Liver (tissue), 8 donors: ENCODE measurements at regions not wholly inside any gene's neighbourhood (a gene's known extent, or its start where the extent isn't known, plus 50 kb on each side); places are given as distances from the start of the nearest gene placed in this dataset.

ENCODE experiments used
- DNase-seq: peaks from one replicate; pipeline ENCODE4 v3.0.0-alpha.2; 2017; ENCODE audit warnings: low spot score
- H3K27ac ChIP-seq, 2 donors: one replicate each; pipeline ENCODE4 v1.7.0; 2013; ENCODE audit warnings: inconsistent platforms in 2 of 2, low read length in 2 of 2, control low read depth in 1 of 2, low read depth in 1 of 2, mild to moderate bottlenecking in 1 of 2
- H3K27me3 ChIP-seq, 4 donors: one replicate each; pipeline versions ENCODE4 v1.6.1 to v1.7.0; 2013; ENCODE audit warnings: low read length in 3 of 4, inconsistent platforms in 1 of 4, mild to moderate bottlenecking in 1 of 4, moderate library complexity in 1 of 4; ENCODE audit not compliant: control insufficient read depth in 4 of 4, insufficient read depth in 4 of 4
- H3K36me3 ChIP-seq, 4 donors: one replicate each; pipeline versions ENCODE4 v1.6.1 to v1.7.0; 2013; ENCODE audit warnings: low read length in 3 of 4, mild to moderate bottlenecking in 3 of 4, low read depth in 1 of 4, moderate library complexity in 1 of 4; ENCODE audit not compliant: control insufficient read depth in 4 of 4, insufficient read depth in 3 of 4
- H3K4me1 ChIP-seq, 4 donors: one replicate each; pipeline versions ENCODE4 v1.6.1 to v1.7.0; 2013; ENCODE audit warnings: low read length in 3 of 4, mild to moderate bottlenecking in 3 of 4, moderate library complexity in 1 of 4; ENCODE audit not compliant: control insufficient read depth in 4 of 4, insufficient read depth in 4 of 4
- H3K4me3 ChIP-seq, 3 donors: one replicate each; pipeline versions ENCODE4 v1.6.1 to v1.7.0; 2013; ENCODE audit warnings: low read length in 3 of 3, control low read depth in 1 of 3, low read depth in 1 of 3, mild to moderate bottlenecking in 1 of 3
- H3K9ac ChIP-seq, 2 donors: one replicate each; pipeline ENCODE4 v1.7.0; 2013; ENCODE audit warnings: low read length in 2 of 2, mild to moderate bottlenecking in 2 of 2, moderate library complexity in 2 of 2, control low read depth in 1 of 2, low read depth in 1 of 2
- H3K9me3 ChIP-seq, 4 donors: one replicate each; pipeline versions ENCODE4 v1.6.1 to v1.7.0; 2013; ENCODE audit warnings: low read length in 3 of 4; ENCODE audit not compliant: control insufficient read depth in 4 of 4
- EGR1 ChIP-seq, 2 donors: IDR thresholded peaks; 2 replicates each; pipeline ENCODE4 v1.6.1; 2016 to 2018; ENCODE audit warnings: antibody characterized with exemption in 2 of 2, low read depth in 2 of 2
- FOXA1 ChIP-seq: IDR thresholded peaks from 2 replicates; pipeline ENCODE4 v1.6.1; 2016; ENCODE audit warnings: antibody characterized with exemption
- FOXA2 ChIP-seq: IDR thresholded peaks from 2 replicates; pipeline ENCODE4 v1.6.1; 2016; ENCODE audit warnings: antibody characterized with exemption
- GABPA ChIP-seq, 2 donors: IDR thresholded peaks in 1 of 2; conservative IDR thresholded peaks in 1 of 2; 2 replicates each; pipeline ENCODE4 v1.6.1; 2016; ENCODE audit warnings: antibody characterized with exemption in 2 of 2, mild to moderate bottlenecking in 1 of 2, moderate library complexity in 1 of 2
- HNF4A ChIP-seq, 2 donors: conservative IDR thresholded peaks; 2 replicates each; pipeline ENCODE4 v1.6.1; 2016; ENCODE audit warnings: antibody characterized with exemption in 2 of 2, mild to moderate bottlenecking in 2 of 2
- HNF4G ChIP-seq: IDR thresholded peaks from 2 replicates; pipeline ENCODE4 v1.6.1; 2016; ENCODE audit warnings: antibody characterized with exemption
- JUND ChIP-seq, 2 donors: IDR thresholded peaks; 2 replicates each; pipeline ENCODE4 v1.6.1; 2016; ENCODE audit warnings: antibody characterized with exemption in 2 of 2
- NR2F2 ChIP-seq: IDR thresholded peaks from 2 replicates; pipeline ENCODE4 v1.6.1; 2016; ENCODE audit warnings: antibody characterized with exemption
- RAD21 ChIP-seq, 2 donors: IDR thresholded peaks; 2 replicates each; pipeline ENCODE4 v1.6.1; 2016; ENCODE audit warnings: antibody characterized with exemption in 2 of 2, mild to moderate bottlenecking in 2 of 2
- RXRA ChIP-seq, 2 donors: IDR thresholded peaks; 2 replicates each; pipeline ENCODE4 v1.6.1; 2017 to 2018; ENCODE audit warnings: antibody characterized with exemption in 2 of 2, mild to moderate bottlenecking in 1 of 2
- SP1 ChIP-seq: IDR thresholded peaks from 2 replicates; pipeline ENCODE4 v1.6.1; 2018; ENCODE audit warnings: antibody characterized with exemption, mild to moderate bottlenecking
- TAF1 ChIP-seq: conservative IDR thresholded peaks from 2 replicates; pipeline ENCODE4 v1.6.1; 2016; ENCODE audit warnings: antibody characterized with exemption, mild to moderate bottlenecking
- YY1 ChIP-seq: IDR thresholded peaks from 2 replicates; pipeline ENCODE4 v1.6.1; 2016; ENCODE audit warnings: antibody characterized with exemption, mild to moderate bottlenecking
- WGBS: extraction: QIAGEN DNeasy Blood & Tissue Kit; methylation state at CpG from one replicate; pipeline ENCODE4 v1.1.7; 2013; 5-methylcytosine and 5-hydroxymethylcytosine counted together
- TF ChIP-seq, protein P1 (sequence below): IDR thresholded peaks from 2 replicates; pipeline ENCODE4 v1.6.1; 2016; ENCODE audit warnings: antibody characterized with exemption
- TF ChIP-seq, protein P2 (sequence below): fragments of 150-350 bp; IDR thresholded peaks from 2 replicates; pipeline ENCODE4 v1.5.1; 2017; ENCODE audit warnings: improper control_type of control experiment, low read depth, low read length; ENCODE audit not compliant: missing input control
- TF ChIP-seq, protein P3 (sequence below): IDR thresholded peaks from 2 replicates; pipeline ENCODE4 v1.6.1; 2016; ENCODE audit warnings: antibody characterized with exemption, mild to moderate bottlenecking
- TF ChIP-seq, protein P4 (sequence below): IDR thresholded peaks from 2 replicates; pipeline ENCODE4 v1.6.1; 2016; ENCODE audit warnings: antibody characterized with exemption
- TF ChIP-seq, protein P5 (sequence below): IDR thresholded peaks from 2 replicates; pipeline ENCODE4 v1.6.1; 2016; ENCODE audit warnings: antibody characterized with exemption
- donor health status: healthy.
- donor health status: healthy.
- donor health status: healthy.
- donor health status: healthy.
- donor health status: healthy.

DNA sequence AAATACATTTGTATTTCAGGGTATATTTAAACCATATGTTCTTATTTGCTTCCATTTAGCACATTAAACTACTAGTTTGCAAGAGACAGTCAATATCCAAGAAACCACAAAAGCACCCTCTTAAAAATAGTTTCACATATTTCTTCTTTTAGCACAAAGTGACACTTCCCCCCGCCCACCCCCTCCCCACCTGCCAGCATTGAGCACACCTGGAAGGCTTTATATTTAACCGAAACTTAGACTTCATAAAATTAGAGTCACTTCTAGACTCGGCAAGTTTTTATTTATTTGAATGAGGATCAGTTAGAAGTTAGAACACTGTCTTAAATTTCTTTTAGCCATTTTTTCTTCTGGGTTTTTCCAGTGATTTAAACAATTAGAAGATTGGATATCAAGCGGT is 355.9 kb upstream of the FIGN start (continued):
- TF ChIP-seq SP1 = no peak

DNA sequence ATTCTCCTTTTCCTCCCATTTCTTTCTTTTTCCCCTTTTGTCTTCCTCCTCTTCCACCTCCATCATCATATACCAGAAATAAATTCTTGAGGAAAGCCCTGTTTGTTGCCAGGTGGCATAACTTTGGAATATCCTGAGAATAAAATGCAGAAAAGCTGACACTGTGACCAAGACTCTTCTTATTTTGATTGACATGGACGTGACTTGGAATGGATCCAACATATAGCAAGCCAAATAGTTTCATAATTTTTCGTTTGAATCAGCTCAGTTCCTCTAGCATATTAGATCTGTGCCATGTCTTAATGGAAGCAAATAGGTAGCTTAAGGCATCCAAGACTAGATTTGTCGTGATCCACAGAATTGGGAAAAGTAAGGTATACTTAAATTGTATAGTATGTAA is 354.7 kb upstream of the FIGN start:
- DNase-seq = no peak
- peaks cover 0 to 3% (median 0%) of the 10 kb centered on the region in 4 donors for H3K9me3 ChIP-seq
- no peaks in the 10 kb centered on the region for H3K36me3 ChIP-seq
- H3K4me1 ChIP-seq = no peaks in the 10 kb centered on the region
- WGBS = 50% methylated on average over 3 of the region's 3 CpGs
- TF ChIP-seq, protein P1, sequence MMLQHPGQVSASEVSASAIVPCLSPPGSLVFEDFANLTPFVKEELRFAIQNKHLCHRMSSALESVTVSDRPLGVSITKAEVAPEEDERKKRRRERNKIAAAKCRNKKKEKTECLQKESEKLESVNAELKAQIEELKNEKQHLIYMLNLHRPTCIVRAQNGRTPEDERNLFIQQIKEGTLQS = no peak
- TF ChIP-seq RXRA (IDR thresholded peaks at IDR 0.05) (no peak), GABPA (IDR thresholded peaks at IDR 0.05 in 1 of 2, conservative IDR thresholded peaks at IDR 0.05 in 1 of 2) (no peak), HNF4G (no peak), NR2F2 (no peak), RAD21 (IDR thresholded peaks at IDR 0.05) (no peak), HNF4A (conservative IDR thresholded peaks at IDR 0.05) (no peak), TAF1 (no peak), YY1 (no peak), SP1 (no peak), JUND (IDR thresholded peaks at IDR 0.05) (no peak), FOXA2 (no peak)
- TF ChIP-seq, protein P2, sequence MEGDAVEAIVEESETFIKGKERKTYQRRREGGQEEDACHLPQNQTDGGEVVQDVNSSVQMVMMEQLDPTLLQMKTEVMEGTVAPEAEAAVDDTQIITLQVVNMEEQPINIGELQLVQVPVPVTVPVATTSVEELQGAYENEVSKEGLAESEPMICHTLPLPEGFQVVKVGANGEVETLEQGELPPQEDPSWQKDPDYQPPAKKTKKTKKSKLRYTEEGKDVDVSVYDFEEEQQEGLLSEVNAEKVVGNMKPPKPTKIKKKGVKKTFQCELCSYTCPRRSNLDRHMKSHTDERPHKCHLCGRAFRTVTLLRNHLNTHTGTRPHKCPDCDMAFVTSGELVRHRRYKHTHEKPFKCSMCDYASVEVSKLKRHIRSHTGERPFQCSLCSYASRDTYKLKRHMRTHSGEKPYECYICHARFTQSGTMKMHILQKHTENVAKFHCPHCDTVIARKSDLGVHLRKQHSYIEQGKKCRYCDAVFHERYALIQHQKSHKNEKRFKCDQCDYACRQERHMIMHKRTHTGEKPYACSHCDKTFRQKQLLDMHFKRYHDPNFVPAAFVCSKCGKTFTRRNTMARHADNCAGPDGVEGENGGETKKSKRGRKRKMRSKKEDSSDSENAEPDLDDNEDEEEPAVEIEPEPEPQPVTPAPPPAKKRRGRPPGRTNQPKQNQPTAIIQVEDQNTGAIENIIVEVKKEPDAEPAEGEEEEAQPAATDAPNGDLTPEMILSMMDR = no peak
- TF ChIP-seq, protein P3, sequence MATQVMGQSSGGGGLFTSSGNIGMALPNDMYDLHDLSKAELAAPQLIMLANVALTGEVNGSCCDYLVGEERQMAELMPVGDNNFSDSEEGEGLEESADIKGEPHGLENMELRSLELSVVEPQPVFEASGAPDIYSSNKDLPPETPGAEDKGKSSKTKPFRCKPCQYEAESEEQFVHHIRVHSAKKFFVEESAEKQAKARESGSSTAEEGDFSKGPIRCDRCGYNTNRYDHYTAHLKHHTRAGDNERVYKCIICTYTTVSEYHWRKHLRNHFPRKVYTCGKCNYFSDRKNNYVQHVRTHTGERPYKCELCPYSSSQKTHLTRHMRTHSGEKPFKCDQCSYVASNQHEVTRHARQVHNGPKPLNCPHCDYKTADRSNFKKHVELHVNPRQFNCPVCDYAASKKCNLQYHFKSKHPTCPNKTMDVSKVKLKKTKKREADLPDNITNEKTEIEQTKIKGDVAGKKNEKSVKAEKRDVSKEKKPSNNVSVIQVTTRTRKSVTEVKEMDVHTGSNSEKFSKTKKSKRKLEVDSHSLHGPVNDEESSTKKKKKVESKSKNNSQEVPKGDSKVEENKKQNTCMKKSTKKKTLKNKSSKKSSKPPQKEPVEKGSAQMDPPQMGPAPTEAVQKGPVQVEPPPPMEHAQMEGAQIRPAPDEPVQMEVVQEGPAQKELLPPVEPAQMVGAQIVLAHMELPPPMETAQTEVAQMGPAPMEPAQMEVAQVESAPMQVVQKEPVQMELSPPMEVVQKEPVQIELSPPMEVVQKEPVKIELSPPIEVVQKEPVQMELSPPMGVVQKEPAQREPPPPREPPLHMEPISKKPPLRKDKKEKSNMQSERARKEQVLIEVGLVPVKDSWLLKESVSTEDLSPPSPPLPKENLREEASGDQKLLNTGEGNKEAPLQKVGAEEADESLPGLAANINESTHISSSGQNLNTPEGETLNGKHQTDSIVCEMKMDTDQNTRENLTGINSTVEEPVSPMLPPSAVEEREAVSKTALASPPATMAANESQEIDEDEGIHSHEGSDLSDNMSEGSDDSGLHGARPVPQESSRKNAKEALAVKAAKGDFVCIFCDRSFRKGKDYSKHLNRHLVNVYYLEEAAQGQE = no peak
- TF ChIP-seq, protein P4, sequence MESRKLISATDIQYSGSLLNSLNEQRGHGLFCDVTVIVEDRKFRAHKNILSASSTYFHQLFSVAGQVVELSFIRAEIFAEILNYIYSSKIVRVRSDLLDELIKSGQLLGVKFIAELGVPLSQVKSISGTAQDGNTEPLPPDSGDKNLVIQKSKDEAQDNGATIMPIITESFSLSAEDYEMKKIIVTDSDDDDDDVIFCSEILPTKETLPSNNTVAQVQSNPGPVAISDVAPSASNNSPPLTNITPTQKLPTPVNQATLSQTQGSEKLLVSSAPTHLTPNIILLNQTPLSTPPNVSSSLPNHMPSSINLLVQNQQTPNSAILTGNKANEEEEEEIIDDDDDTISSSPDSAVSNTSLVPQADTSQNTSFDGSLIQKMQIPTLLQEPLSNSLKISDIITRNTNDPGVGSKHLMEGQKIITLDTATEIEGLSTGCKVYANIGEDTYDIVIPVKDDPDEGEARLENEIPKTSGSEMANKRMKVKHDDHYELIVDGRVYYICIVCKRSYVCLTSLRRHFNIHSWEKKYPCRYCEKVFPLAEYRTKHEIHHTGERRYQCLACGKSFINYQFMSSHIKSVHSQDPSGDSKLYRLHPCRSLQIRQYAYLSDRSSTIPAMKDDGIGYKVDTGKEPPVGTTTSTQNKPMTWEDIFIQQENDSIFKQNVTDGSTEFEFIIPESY = no peak
- H3K4me3 ChIP-seq = no peak overlapping the region
- no peak overlapping the region for H3K27ac ChIP-seq
- H3K9ac ChIP-seq = no peak overlapping the region
- peaks cover 0 to 2% (median 0%) of the 10 kb centered on the region in 4 donors for H3K27me3 ChIP-seq

DNA sequence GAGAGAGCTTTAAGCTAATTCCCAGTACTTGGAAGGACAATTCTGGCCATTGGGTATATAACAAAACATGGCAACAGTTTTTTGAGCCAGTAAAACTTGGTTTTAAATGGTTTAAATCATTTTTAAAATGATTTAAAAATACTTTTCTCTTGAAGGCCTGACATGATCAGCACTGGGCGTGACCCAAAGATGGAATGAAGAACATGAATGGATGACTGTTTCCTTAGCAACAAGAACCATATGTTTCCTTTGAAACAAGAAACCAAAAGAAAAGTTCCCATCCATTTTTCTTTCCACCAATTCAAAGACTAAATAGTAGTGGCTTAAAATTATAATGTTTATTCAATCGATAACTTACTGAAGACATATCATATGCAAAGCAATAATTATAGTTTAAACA is 348.3 kb upstream of the FIGN start:
- Histone ChIP-seq H3K4me3 (no peak overlapping the region), H3K9ac (no peak overlapping the region), H3K36me3 (no peaks in the 10 kb centered on the region), H3K4me1 (no peaks in the 10 kb centered on the region), H3K27ac (no peak overlapping the region), H3K9me3 (no peaks in the 10 kb centered on the region), H3K27me3 (peaks cover 0 to 2% (median 0%) of the 10 kb centered on the region in 4 donors)
- no peak for DNase-seq
- 80% methylated on average over 2 of the region's 2 CpGs for WGBS
- TF ChIP-seq JUND (IDR thresholded peaks at IDR 0.05) = no peak
- no peak for TF ChIP-seq FOXA1
- no peak for TF ChIP-seq SP1
- TF ChIP-seq, protein P3 = no peak
- no peak for TF ChIP-seq NR2F2
- TF ChIP-seq YY1 = no peak
- no peak for TF ChIP-seq GABPA (IDR thresholded peaks at IDR 0.05 in 1 of 2, conservative IDR thresholded peaks at IDR 0.05 in 1 of 2)
- TF ChIP-seq HNF4A (conservative IDR thresholded peaks at IDR 0.05) = no peak
- TF ChIP-seq HNF4G = no peak
- no peak for TF ChIP-seq EGR1 (IDR thresholded peaks at IDR 0.05; ENCODE audit: low read depth in 2 of 2)
- TF ChIP-seq TAF1 = no peak
- TF ChIP-seq, protein P5, sequence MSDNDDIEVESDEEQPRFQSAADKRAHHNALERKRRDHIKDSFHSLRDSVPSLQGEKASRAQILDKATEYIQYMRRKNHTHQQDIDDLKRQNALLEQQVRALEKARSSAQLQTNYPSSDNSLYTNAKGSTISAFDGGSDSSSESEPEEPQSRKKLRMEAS = no peak
- no peak for TF ChIP-seq RAD21 (IDR thresholded peaks at IDR 0.05)
